Tibial nerve (tissue), 3 donors: ENCODE measurements at regions not wholly inside any gene's neighbourhood (a gene's known extent, or its start where the extent isn't known, plus 50 kb on each side); places are given as distances from the start of the nearest gene placed in this dataset.

Experiments
- CTCF ChIP-seq, 5 experiments: fragments of 200-600 bp in 3 of 5; fragments of 450-650 bp in 2 of 5; sonication (generic) in 3 of 5; IDR thresholded peaks; one replicate each; pipeline ENCODE4 v1.5.1; 2016 to 2019; ENCODE audit warnings: antibody characterized with exemption in 5 of 5, mild to moderate bottlenecking in 3 of 5, moderate library complexity in 2 of 5
- POLR2A ChIP-seq, 2 donors: fragments of 450-650 bp; IDR thresholded peaks; one replicate each; pipeline ENCODE4 v1.6.1; 2017; ENCODE audit warnings: antibody characterized with exemption in 2 of 2, mild to moderate bottlenecking in 2 of 2, moderate library complexity in 2 of 2

- TF ChIP-seq CTCF (IDR thresholded peaks at IDR 0.05), result no peak
- TF ChIP-seq POLR2A (IDR thresholded peaks at IDR 0.05), result no peak
Observed at GRCh38 chr6:6752129-6752528, 163.6 kb downstream of the LY86 start.
